T-helper 1 cell (primary cell): ENCODE measurements at regions not wholly inside any gene's neighbourhood (a gene's known extent, or its start where the extent isn't known, plus 50 kb on each side); places are given as distances from the start of the nearest gene placed in this dataset.

Experiments
- DNase-seq, 5 donors: peaks; one replicate each; pipeline ENCODE4 v3.0.0-alpha.2; 2012 to 2020

GRCh38 chr5:117255211-117256027 lies 680.8 kb upstream of the SEMA6A start:
- DNase-seq = no peak

GRCh38 chr5:117252566-117252965 lies 677.9 kb upstream of the SEMA6A start:
- DNase-seq = no peak

DNA sequence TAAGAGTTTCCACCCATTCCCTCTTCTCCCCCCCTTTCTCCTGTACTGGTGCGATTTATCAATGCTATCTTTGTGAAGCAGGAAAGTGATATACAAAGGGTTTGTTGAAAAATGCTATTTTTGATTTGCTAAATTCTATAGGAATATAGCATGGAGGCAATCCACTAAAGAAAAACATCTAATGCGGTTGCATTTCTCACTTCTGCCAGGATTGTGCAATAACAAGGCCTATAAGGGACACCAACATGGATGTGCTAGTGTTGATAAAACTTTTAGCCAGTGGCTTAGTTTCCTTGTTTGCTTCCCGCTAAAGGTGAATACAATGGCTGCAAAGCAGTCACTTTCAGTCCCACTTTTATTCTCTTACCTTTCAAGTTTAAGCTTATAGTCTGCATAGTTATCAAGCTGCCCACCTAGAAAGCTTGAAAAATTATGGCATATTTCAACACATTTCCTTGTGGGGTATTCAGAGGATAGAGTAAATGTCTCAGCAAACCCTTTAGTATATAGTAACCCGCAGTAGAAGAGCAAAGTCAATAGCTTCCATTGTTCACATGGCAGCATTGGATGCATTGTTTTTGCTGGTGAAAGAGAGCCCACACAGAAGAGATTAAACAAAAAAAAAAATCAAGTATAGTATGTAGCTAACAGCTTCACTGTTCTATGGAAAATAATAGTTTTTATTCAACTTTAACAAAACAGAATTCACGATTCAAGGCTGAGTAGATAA lies 674.6 kb upstream of the SEMA6A start:
- no peak for DNase-seq

- DNase-seq = no peak
Observed at GRCh38 chr5:117246424-117246823, 671.8 kb upstream of the SEMA6A start.

- DNase-seq = no peak
Observed at GRCh38 chr5:117245130-117245529, 670.5 kb upstream of the SEMA6A start.

- no peak for DNase-seq
Observed at GRCh38 chr5:117242028-117242427, 667.4 kb upstream of the SEMA6A start.

DNA sequence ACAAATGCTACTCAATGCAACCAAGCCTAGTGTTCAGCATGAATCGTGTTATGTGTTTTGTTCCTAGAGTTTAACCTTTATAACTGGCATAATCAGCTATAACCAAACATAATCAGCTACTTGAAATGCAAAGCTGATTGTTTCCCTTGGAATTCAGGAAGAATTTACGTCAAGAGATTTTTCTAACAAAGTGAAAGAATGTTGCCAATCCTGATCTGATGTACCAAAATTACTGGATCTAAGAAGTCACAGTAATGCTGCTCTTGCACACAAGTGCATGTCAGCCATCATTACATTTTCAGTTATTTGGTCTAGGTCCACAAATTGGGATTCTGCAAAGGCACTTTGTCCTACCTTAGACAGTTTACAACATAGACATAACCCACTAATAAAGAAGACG lies 662.3 kb upstream of the SEMA6A start:
- no peak for DNase-seq

DNA sequence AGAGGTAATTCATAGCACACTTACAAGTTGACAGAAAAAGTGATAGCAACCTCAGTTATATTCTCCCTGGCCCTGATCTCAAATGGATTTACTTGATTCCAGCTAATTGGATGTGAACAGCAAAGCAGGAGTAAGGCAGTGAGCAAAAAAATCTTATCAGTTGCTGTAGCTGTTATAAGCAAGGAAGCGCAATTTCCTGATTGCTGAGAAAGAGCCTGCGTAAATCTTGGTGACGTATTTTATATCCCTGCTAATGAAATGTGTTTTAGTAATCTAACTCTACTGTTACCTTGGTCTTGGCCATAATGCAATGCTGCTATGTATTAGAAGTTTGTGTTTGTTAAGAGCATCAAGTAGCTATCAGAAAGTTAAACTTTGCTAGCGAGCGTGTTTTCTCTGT lies 661.2 kb upstream of the SEMA6A start:
- no peak for DNase-seq

- DNase-seq = no peak
Observed at GRCh38 chr5:117230375-117230774, 655.8 kb upstream of the SEMA6A start.

DNA sequence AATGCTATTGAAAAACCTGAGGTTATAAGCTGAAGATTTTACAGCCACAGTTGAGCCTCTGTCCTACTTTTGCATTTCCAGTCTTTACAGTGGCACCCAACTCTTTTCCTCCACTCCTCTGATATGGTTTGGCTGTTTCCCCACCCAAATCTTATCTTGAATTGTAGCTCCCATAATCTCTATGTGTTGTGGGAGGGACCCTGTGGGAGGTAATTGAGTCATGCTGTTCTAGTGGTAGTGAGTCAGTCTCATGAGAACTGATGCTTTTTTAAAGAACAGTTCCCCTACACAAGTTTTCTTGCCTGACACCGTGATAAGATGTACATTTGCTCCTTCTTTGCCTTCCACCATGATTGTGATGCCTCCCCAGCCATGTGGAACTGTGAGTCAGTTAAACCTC lies 646.1 kb upstream of the SEMA6A start:
- DNase-seq = no peak

DNA sequence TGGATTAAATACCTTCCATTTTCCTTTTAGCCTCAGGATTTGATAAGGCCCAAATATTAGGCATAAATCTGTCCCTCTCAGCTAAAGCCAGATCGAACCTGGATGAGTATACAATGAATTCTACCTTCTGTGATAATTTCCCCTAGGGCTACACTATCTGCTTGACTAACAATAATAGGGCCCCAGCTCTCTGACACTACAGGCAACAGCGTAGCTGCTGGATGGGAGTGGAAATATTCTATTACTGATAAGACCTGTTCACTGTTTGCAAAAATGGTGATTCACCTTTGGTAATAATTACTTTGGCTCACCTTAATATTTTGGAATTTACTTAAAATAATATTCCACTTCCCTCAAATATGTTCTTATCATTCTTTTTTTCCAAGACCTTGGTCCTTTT lies 644.2 kb upstream of the SEMA6A start:
- no peak for DNase-seq

DNA sequence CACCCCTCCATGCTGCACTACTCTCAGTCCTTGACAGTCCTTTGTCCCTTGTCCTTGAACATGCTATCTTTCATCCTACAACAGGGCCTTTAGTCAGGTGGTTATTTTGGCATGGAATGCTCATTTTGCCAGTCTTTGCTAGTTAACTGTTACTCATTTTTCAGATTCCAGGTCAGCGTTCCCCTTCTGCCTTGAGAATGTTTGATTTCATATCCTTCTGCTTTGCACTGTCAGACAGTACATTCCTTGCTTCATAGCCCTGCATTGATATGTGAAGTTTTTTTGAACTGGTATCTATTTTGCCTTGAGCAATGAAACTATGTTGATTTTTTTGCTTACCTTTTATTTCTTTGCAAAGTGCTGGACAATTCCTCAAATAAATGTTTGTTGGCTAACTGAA lies 638.2 kb upstream of the SEMA6A start:
- DNase-seq = no peak

DNA sequence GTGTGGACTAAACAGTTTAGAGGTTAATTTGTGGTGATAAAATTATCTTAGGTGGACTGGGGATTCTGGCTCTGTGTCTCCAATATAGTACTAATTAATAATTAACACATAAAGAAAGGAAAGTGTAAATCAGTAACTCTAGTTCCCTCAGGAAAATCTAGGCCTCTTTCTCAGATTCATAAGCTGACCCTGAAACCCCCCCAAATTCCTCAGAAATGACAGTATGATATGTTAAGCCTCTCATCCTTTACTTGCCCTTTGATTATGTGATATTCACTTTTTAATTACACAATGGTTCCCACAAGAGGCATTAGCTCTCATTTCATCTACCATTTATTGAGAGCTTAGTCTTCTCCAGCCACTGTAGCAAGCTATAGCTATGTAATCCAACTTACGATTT lies 636.2 kb upstream of the SEMA6A start:
- DNase-seq = no peak

DNA sequence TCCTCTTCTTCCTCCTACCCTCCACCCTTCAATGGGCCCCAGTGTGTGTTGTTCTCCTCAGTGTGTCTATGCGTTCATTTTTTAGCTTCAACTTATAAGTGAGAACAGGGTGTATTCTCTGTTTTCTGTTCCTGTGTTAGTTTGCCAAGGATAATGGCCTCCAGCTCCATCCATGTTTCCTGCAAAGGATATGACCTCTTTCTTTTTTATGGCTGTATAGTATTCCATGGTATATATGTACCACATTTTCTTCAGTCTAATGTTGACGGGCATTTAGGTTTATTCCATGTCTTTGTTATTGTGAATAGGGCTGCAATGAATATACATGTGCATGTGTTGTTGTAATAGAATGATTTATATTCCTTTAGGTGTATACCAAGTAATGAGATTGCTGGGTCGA lies 634.9 kb upstream of the SEMA6A start:
- DNase-seq = no peak

DNA sequence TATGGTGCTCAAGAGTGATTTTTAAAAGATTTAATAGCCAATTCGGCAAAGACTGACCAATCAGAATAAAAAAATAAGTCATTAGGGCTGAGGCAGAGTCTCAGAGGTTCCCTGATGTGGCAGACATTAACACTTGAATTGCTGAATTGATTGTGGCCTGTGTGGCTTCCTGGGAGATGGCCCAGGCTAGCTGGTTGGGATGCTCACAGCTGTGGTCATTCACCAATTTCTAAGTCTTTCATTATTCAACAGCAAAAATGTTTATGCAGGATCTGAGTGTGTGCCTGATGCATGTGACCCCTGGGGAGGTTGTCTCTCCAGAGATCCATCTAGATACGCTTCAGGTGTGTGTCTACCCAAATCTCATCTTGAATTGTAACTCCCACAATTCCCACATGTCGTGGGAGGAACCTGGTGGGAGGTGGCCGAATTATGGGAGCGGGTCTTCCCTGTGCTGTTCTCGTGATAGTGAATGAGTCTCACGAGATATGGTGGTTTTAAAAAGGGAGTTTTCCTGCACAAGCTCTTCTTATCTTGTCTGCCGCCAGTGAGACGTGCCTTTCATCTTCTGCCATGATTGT lies 632.6 kb upstream of the SEMA6A start:
- DNase-seq = no peak

GRCh38 chr5:117205894-117206293 lies 631.3 kb upstream of the SEMA6A start:
- DNase-seq = no peak

DNA sequence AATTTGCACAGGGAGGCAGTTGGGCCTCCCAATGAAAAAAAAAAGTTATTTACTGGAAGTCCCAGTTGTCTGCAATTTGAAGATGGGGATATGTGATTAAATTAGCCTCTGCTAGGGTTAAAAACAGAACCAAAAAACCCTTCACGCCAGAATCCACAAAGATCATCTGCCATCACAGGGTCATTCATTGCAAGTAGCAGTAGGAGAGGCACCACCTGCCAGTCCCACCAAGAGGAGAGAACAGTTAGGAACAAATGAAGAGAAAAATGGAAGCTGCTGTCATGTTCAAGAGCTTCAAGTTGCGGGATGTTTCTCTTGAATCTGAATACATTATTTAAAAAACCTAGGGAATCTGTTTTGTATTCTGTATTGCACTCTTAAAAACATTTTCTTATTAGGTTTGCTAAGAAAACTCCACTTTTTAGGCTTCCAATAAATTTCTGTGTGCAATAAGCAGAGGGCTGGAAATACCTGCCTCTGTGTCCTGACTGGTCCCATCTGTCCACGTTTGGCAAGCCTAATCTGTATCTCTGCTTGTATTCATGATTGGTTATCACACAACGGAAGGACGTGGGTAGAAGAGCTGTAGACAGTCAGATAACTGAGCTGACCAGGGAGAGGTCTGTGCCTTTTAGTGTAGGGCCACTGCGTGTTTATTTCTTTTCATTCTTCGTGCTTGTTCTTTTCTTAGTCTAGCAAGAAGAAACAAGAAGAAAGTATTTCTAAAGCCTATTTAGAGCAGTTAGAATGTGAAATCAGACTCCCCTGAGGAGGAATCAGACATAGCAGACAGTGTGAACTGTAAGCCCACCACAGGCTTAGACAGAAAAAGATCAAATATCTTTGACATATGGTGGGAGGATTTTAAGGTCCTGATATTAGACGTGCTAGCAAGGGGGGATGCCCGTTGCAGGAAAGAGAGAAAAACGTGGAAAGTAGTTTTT lies 630.6 kb upstream of the SEMA6A start:
- DNase-seq = no peak

- no peak for DNase-seq
Observed at GRCh38 chr5:117204404-117204803, 629.8 kb upstream of the SEMA6A start.

DNA sequence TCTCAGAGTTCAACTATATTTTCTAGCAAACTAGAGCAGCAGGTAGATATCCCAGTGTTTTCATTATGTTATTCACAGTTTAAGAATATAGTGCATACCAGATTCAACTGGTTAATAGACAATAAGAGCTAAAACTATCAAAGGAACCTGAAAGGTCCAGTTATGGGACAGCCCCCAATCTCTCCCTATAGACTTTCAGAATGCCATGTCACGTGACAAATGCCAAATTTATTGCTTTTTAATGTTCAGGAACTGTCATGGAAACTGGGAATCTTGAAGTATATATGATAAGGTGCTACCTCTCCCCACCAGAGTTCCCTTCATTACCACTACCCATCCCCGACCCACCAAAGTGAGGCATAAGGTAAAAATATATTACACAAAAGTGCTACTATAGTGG lies 629.0 kb upstream of the SEMA6A start:
- no peak for DNase-seq

GRCh38 chr5:117201001-117201400 lies 626.4 kb upstream of the SEMA6A start:
- no peak for DNase-seq

- no peak for DNase-seq
Observed at GRCh38 chr5:117195076-117195475, 620.5 kb upstream of the SEMA6A start.

GRCh38 chr5:117191251-117191650 lies 616.6 kb upstream of the SEMA6A start:
- DNase-seq = no peak

GRCh38 chr5:117189784-117190183 lies 615.2 kb upstream of the SEMA6A start:
- no peak for DNase-seq
